B cell (primary cell): ENCODE measurements at regions not wholly inside any gene's neighbourhood (a gene's known extent, or its start where the extent isn't known, plus 50 kb on each side); places are given as distances from the start of the nearest gene placed in this dataset.

Source experiments
- ATAC-seq: fragments of 200-7000 bp; cut with Tn5 transposase; one replicate; pipeline ENCODE4 v1.10.0; 2021; ENCODE audit warnings: low read depth, mild to moderate bottlenecking, moderate number of reproducible peaks, moderate library complexity
- CTCF ChIA-PET: fragments of 350-600 bp; sonication (Branson Sonifier 250); formaldehyde crosslinking; loops from one replicate; lab custom pipeline; 2021; ENCODE audit warnings: antibody characterized with exemption, inconsistent platforms; lab: Charles Lee
- POLR2A ChIA-PET: fragments of 350-600 bp; sonication (Branson Sonifier 250); formaldehyde crosslinking; loops from one replicate; lab custom pipeline; 2021; ENCODE audit warnings: antibody characterized with exemption; lab: Charles Lee
- DNase-seq: peaks from one replicate; pipeline ENCODE4 v3.0.0; 2013
- H2AFZ ChIP-seq: 2 replicates; pipeline ENCODE4 v1.6.1; 2012; ENCODE audit warnings: mild to moderate bottlenecking, low read depth, low read length; ENCODE audit not compliant: insufficient read depth, poor library complexity, severe bottlenecking
- H3K27ac ChIP-seq, 2 donors: 1 replicate in 1 of 2; 2 replicates in 1 of 2; pipeline ENCODE4 v1.5.1; 2012 to 2013; ENCODE audit warnings: low read length in 2 of 2, mild to moderate bottlenecking in 2 of 2, moderate library complexity in 1 of 2
- H3K27me3 ChIP-seq, 4 experiments: fragments of 200-600 bp in 1 of 4; sonication (generic) in 1 of 4; replicated peaks in 1 of 4; 1 replicate in 2 of 4; 2 replicates in 2 of 4; pipeline versions ENCODE4 v1.6.1 to v1.7.0; 2013 to 2016; ENCODE audit warnings: low read length in 3 of 4, mild to moderate bottlenecking in 2 of 4, mixed read lengths in 1 of 4, moderate library complexity in 1 of 4; ENCODE audit not compliant: insufficient read depth in 4 of 4, control insufficient read depth in 3 of 4; ENCODE audit errors: control extremely low read depth in 1 of 4
- H3K36me3 ChIP-seq, 2 experiments: replicated peaks in 1 of 2; 1 replicate in 1 of 2; 2 replicates in 1 of 2; pipeline versions ENCODE4 v1.6.1 to v1.7.1; 2013; ENCODE audit warnings: low read length in 1 of 2; ENCODE audit not compliant: insufficient read depth in 2 of 2, control insufficient read depth in 1 of 2; ENCODE audit errors: control extremely low read depth in 1 of 2, extremely low read depth in 1 of 2
- H3K4me1 ChIP-seq, 2 donors: fragments of 200-600 bp in 1 of 2; sonication (generic) in 1 of 2; 1 replicate in 1 of 2; 2 replicates in 1 of 2; pipeline versions ENCODE4 v1.5.1 to v1.6.1; 2013 to 2017; ENCODE audit warnings: low read length in 2 of 2; ENCODE audit not compliant: control insufficient read depth in 2 of 2, insufficient read depth in 2 of 2
- H3K4me2 ChIP-seq: replicated peaks from 2 replicates; pipeline ENCODE3; 2012; ENCODE audit warnings: mild to moderate bottlenecking, low read depth, low read length; ENCODE audit not compliant: poor library complexity, severe bottlenecking
- H3K4me3 ChIP-seq, 5 experiments: fragments of 200-600 bp in 1 of 5; sonication (generic) in 1 of 5; 1 replicate in 3 of 5; 2 replicates in 2 of 5; pipeline versions ENCODE4 v1.5.1 to v1.7.0; 2011 to 2016; ENCODE audit warnings: low read length in 4 of 5, mild to moderate bottlenecking in 4 of 5, low read depth in 2 of 5, control low read depth in 1 of 5, moderate library complexity in 1 of 5; ENCODE audit not compliant: insufficient read depth in 1 of 5; ENCODE audit errors: control extremely low read depth in 1 of 5, extremely low read depth in 1 of 5
- H3K79me2 ChIP-seq: fragments of 200-600 bp; sonication (generic); one replicate; pipeline ENCODE4 v1.6.0; 2016; ENCODE audit warnings: low read length; ENCODE audit not compliant: control insufficient read depth, insufficient read depth
- H3K9ac ChIP-seq: fragments of 200-600 bp; sonication (generic); 2 replicates; pipeline ENCODE4 v1.6.1; 2017; ENCODE audit warnings: mild to moderate bottlenecking, low read length, moderate library complexity
- H3K9me3 ChIP-seq, 3 donors: one replicate each; pipeline versions ENCODE4 v1.6.1 to v1.7.1; 2013; ENCODE audit warnings: low read length in 2 of 3; ENCODE audit not compliant: control insufficient read depth in 2 of 3, insufficient read depth in 1 of 3; ENCODE audit errors: control extremely low read depth in 1 of 3
- H4K20me1 ChIP-seq: 2 replicates; pipeline ENCODE4 v1.6.0; 2012; ENCODE audit warnings: mild to moderate bottlenecking, low read length; ENCODE audit not compliant: insufficient read depth, control insufficient read depth, poor library complexity, severe bottlenecking
- H3K27ac Mint-ChIP-seq: one replicate; pipeline ENCODE4 v1.8.0; 2021; ENCODE audit warnings: mixed read lengths
- H3K27me3 Mint-ChIP-seq: one replicate; pipeline ENCODE4 v1.8.0; 2021; ENCODE audit warnings: mixed read lengths
- H3K4me1 Mint-ChIP-seq: one replicate; pipeline ENCODE4 v1.8.0; 2021; ENCODE audit warnings: mixed read lengths
- H3K4me3 Mint-ChIP-seq: one replicate; pipeline ENCODE4 v1.8.0; 2021; ENCODE audit warnings: mixed read lengths
- H3K9me3 Mint-ChIP-seq: one replicate; pipeline ENCODE4 v1.8.0; 2022; ENCODE audit warnings: mixed read lengths; ENCODE audit not compliant: insufficient read depth
- EZH2 ChIP-seq: IDR thresholded peaks from 2 replicates; pipeline ENCODE4 v1.6.1; 2012; ENCODE audit warnings: borderline replicate concordance, low read depth, mild to moderate bottlenecking, moderate library complexity, low read length; ENCODE audit not compliant: insufficient read depth, poor library complexity, severe bottlenecking
- WGBS: methylation state at CpG from one replicate; pipeline ENCODE4 v1.1.5; 2013; ENCODE audit warnings: missing lambda C conversion rate; ENCODE audit not compliant: insufficient coverage; 5-methylcytosine and 5-hydroxymethylcytosine counted together
- intact Hi-C: fragments of 100-400 bp; cut with micrococcal nuclease; formaldehyde crosslinking; loops from one replicate; pipeline ENCODE4 v1.10.0; 2022
- TF ChIP-seq, protein P1 (sequence below): fragments of 200-600 bp; IDR thresholded peaks from one replicate; pipeline ENCODE4 v1.8.0; 2022; ENCODE audit warnings: antibody characterized with exemption, mild to moderate bottlenecking

GRCh38 chr5:54673523-54674225, 156.1 kb downstream of the SNX18 start:
- Mint-ChIP-seq H3K27ac (peak overlapping the region; percentile 47), H3K4me3 (peak overlapping the region; percentile 43), H3K4me1 (peaks cover 75% of the 10 kb centered on the region), H3K27me3 (no peaks in the 10 kb centered on the region), H3K9me3 (peaks cover 6% of the 10 kb centered on the region)
- ChIA-PET POLR2A (interaction anchor here (0.9 to 1.8 kb wide), 2 partner anchors 16 to 27 kb away, joined by 3 to 6 read pairs; no protein-coding TSS in a partner anchor), CTCF (interaction anchor here (0.8 to 3.8 kb wide), 7 partner anchors 21 to 193 kb away, joined by 3 to 16 read pairs (median 4); partner anchors contain the start of gene SNX18)
- ATAC-seq, result peak; percentile 91
- no CpG with 5 or more reads among the region's 4 CpGs for WGBS
- peak; percentile 74 for DNase-seq
- Histone ChIP-seq H3K4me3 (no peak overlapping the region), H3K36me3 (no peaks in the 10 kb centered on the region), H3K9ac (peak overlapping the region; percentile 5), H3K4me1 (peaks cover 68 to 76% of the 10 kb centered on the region in 2 donors), H3K79me2 (no peaks in the 10 kb centered on the region), H3K9me3 (peaks cover 3 to 14% (median 9%) of the 10 kb centered on the region in 3 donors), H3K27me3 (no peaks in the 10 kb centered on the region), H2AFZ (no peak overlapping the region), H4K20me1 (no peaks in the 10 kb centered on the region), H3K4me2 (peak overlapping the region; percentile 57), H3K27ac (peak overlapping the region; percentile 26 to 62)
- intact Hi-C loops, result loop anchor here (1.0 to 5.0 kb wide), 3 partner anchors 27 to 156 kb away; partner anchors contain the start of gene SNX18
- TF ChIP-seq EZH2, result no peak
- TF ChIP-seq, protein P1, sequence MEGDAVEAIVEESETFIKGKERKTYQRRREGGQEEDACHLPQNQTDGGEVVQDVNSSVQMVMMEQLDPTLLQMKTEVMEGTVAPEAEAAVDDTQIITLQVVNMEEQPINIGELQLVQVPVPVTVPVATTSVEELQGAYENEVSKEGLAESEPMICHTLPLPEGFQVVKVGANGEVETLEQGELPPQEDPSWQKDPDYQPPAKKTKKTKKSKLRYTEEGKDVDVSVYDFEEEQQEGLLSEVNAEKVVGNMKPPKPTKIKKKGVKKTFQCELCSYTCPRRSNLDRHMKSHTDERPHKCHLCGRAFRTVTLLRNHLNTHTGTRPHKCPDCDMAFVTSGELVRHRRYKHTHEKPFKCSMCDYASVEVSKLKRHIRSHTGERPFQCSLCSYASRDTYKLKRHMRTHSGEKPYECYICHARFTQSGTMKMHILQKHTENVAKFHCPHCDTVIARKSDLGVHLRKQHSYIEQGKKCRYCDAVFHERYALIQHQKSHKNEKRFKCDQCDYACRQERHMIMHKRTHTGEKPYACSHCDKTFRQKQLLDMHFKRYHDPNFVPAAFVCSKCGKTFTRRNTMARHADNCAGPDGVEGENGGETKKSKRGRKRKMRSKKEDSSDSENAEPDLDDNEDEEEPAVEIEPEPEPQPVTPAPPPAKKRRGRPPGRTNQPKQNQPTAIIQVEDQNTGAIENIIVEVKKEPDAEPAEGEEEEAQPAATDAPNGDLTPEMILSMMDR, result no peak

GRCh38 chr5:54672871-54673270, 155.3 kb downstream of the SNX18 start:
- CTCF ChIA-PET, result interaction anchor here (1.4 to 3.8 kb wide), 4 partner anchors 23 to 172 kb away, joined by 4 to 16 read pairs (median 10); partner anchors contain the start of gene SNX18
- peaks cover 7 to 17% (median 10%) of the 10 kb centered on the region in 3 donors for H3K9me3 ChIP-seq
- Mint-ChIP-seq H3K4me1 (peaks cover 78% of the 10 kb centered on the region), H3K27me3 (no peaks in the 10 kb centered on the region), H3K4me3 (no peak overlapping the region), H3K9me3 (peaks cover 14% of the 10 kb centered on the region), H3K27ac (no peak overlapping the region)
- H2AFZ ChIP-seq, result no peak overlapping the region
- no peaks in the 10 kb centered on the region for H3K36me3 ChIP-seq
- no peaks in the 10 kb centered on the region for H3K79me2 ChIP-seq
- peak overlapping the region; percentile 57 for H3K4me2 ChIP-seq
- H3K4me3 ChIP-seq, result no peak overlapping the region
- no peaks in the 10 kb centered on the region for H4K20me1 ChIP-seq
- no peak for TF ChIP-seq EZH2
- TF ChIP-seq, protein P1, result no peak
- no peak overlapping the region for H3K9ac ChIP-seq
- intact Hi-C loops, result loop anchor here (1.0 to 5.0 kb wide), 3 partner anchors 27 to 156 kb away; partner anchors contain the start of gene SNX18
- H3K27me3 ChIP-seq, result no peaks in the 10 kb centered on the region
- ATAC-seq, result no peak
- peak overlapping the region in 1 of 2 donors; percentile 16 for H3K27ac ChIP-seq
- H3K4me1 ChIP-seq, result peaks cover 68 to 76% of the 10 kb centered on the region in 2 donors
- POLR2A ChIA-PET, result interaction anchor here (0.9 to 1.8 kb wide), 2 partner anchors 17 to 27 kb away, joined by 3 to 6 read pairs; no protein-coding TSS in a partner anchor
- no peak for DNase-seq
